ENCODE measurements at regions not wholly inside any gene's neighbourhood (a gene's known extent, or its start where the extent isn't known, plus 50 kb on each side); places are given as distances from the start of the nearest gene placed in this dataset.

DNA sequence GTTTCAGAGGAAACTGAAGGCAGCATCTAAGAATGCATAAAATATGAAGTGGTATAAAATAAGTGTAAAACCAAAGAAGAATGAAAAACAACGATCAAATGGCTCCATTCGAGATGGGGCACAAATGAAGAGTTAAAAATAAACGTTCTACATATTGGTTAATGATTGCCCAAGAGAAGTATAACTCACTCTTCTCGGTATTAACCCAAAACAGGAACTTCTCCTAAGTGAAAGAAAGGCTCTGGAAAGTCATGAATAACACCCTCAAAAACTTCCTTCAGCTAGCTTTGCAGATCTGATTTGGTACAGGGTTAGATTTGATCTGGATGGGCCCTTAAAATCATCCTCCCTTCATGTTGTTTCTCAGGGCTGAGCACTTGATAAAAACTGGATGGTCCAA lies 94.3 kb upstream of the ADO start:
- TF ChIP-seq FOXM1 (IDR thresholded peaks at IDR 0.05; ENCODE audit: borderline replicate concordance) (no peak), L3MBTL2 (conservative IDR thresholded peaks at IDR 0.05) (no peak), SUZ12 (IDR thresholded peaks at IDR 0.05) (no peak), HDGF (IDR thresholded peaks at IDR 0.05; ENCODE audit: borderline replicate concordance) (no peak), FOXA1 (IDR thresholded peaks at IDR 0.05) (no peak), ELF4 (IDR thresholded peaks at IDR 0.05) (no peak), ARNT (IDR thresholded peaks at IDR 0.05) (no peak), ZNF384 (IDR thresholded peaks at IDR 0.05) (no peak), NFRKB (IDR thresholded peaks at IDR 0.05) (no peak), LEF1 (IDR thresholded peaks at IDR 0.05; ENCODE audit: borderline replicate concordance) (no peak), CTBP1 (IDR thresholded peaks at IDR 0.05; ENCODE audit: borderline replicate concordance) (no peak), SP1 (IDR thresholded peaks at IDR 0.05) (no peak), TARDBP (IDR thresholded peaks at IDR 0.05) (no peak), FOXK2 (IDR thresholded peaks at IDR 0.05) (no peak), BHLHE40 (IDR thresholded peaks at IDR 0.05; ENCODE audit: borderline replicate concordance) (no peak)
- TF ChIP-seq, protein P1, sequence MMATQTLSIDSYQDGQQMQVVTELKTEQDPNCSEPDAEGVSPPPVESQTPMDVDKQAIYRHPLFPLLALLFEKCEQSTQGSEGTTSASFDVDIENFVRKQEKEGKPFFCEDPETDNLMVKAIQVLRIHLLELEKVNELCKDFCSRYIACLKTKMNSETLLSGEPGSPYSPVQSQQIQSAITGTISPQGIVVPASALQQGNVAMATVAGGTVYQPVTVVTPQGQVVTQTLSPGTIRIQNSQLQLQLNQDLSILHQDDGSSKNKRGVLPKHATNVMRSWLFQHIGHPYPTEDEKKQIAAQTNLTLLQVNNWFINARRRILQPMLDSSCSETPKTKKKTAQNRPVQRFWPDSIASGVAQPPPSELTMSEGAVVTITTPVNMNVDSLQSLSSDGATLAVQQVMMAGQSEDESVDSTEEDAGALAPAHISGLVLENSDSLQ (IDR thresholded peaks at IDR 0.05), result no peak
- CTCF ChIA-PET, result no interaction called here
- POLR2A ChIA-PET, result no interaction called here
- no peak for DNase-seq (ENCODE audit: extremely low spot score)

DNA sequence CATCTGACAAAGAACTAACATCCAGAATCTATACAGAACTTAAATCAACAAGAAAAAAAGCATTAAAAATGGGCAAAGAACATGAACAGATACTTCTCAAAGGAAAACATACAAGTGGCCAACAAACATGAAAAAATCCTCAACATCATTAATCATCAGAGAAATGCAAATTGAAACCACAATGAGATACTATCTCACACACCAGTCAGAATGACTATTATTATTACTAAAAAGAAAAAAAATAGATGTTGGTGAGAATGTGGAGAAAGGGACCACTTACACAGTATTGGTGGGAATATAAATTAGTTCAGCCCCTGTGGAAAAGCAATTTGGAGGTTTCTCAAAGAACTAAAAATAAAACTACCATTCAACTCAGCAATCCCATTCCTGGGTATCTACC lies 89.1 kb upstream of the ADO start:
- ChIA-PET CTCF (no interaction called here), POLR2A (no interaction called here)
- TF ChIP-seq FOXA1 (IDR thresholded peaks at IDR 0.05) (no peak), ELF4 (IDR thresholded peaks at IDR 0.05) (no peak), FOXK2 (IDR thresholded peaks at IDR 0.05) (no peak), SUZ12 (IDR thresholded peaks at IDR 0.05) (no peak)
- DNase-seq (ENCODE audit: extremely low spot score), result no peak

DNA sequence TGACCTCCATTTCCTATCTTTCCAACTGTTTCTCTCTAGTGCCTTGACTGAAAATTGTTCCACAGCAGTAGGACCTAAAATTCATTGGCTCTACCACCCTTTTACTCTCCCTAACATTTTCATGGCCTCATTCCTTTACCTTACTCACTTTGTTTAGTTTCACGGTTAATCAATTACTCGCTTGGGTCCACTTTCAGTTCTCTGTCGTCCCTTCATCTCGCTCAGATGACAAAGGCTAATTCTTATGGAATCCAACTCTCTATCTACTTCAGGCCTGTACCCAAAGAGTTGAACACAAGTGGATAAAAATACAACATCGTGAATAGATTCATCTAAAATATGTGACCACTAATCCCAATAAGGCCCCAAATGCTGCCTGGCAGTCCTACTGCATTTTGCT lies 85.9 kb upstream of the ADO start:
- CTCF ChIA-PET, result no interaction called here
- POLR2A ChIA-PET, result no interaction called here
- no peak for DNase-seq (ENCODE audit: extremely low spot score)
- TF ChIP-seq ELF4 (IDR thresholded peaks at IDR 0.05) (no peak), L3MBTL2 (conservative IDR thresholded peaks at IDR 0.05) (no peak), BHLHE40 (IDR thresholded peaks at IDR 0.05; ENCODE audit: borderline replicate concordance) (no peak), LEF1 (IDR thresholded peaks at IDR 0.05; ENCODE audit: borderline replicate concordance) (no peak), HDGF (IDR thresholded peaks at IDR 0.05; ENCODE audit: borderline replicate concordance) (no peak), NFRKB (IDR thresholded peaks at IDR 0.05) (no peak), FOXK2 (IDR thresholded peaks at IDR 0.05) (no peak), FOXM1 (IDR thresholded peaks at IDR 0.05; ENCODE audit: borderline replicate concordance) (no peak), TARDBP (IDR thresholded peaks at IDR 0.05) (no peak), SUZ12 (IDR thresholded peaks at IDR 0.05) (no peak), FOXA1 (IDR thresholded peaks at IDR 0.05) (no peak), CTBP1 (IDR thresholded peaks at IDR 0.05; ENCODE audit: borderline replicate concordance) (no peak), ZNF384 (IDR thresholded peaks at IDR 0.05) (no peak), SP1 (IDR thresholded peaks at IDR 0.05) (no peak), ARNT (IDR thresholded peaks at IDR 0.05) (no peak)
- TF ChIP-seq, protein P1 (IDR thresholded peaks at IDR 0.05), result no peak

DNA sequence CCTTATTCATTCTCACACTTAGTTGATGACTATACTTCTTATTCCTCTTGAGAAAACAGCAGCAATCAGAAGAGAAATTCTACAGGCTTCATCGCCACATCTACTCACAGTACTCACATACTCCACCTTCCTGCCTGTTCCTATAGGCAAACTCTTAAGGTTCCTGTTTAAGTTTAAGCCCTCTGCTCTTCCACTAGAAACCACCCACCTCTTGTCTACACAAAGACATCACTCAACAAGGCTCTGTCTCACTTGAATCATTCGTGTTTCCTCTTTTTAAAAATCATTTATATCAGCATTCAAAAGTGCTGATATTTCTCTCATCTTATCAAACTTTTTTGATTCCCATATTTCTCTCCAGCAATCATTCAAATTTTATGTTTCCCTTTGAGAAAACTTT lies 85.5 kb upstream of the ADO start:
- TF ChIP-seq L3MBTL2 (conservative IDR thresholded peaks at IDR 0.05), result no peak
- TF ChIP-seq CTBP1 (IDR thresholded peaks at IDR 0.05; ENCODE audit: borderline replicate concordance), result no peak
- TF ChIP-seq FOXK2 (IDR thresholded peaks at IDR 0.05), result no peak
- TF ChIP-seq FOXA1 (IDR thresholded peaks at IDR 0.05), result no peak
- no peak for TF ChIP-seq TARDBP (IDR thresholded peaks at IDR 0.05)
- TF ChIP-seq ELF4 (IDR thresholded peaks at IDR 0.05), result no peak
- TF ChIP-seq NFRKB (IDR thresholded peaks at IDR 0.05), result no peak
- no peak for TF ChIP-seq SUZ12 (IDR thresholded peaks at IDR 0.05)
- TF ChIP-seq, protein P1 (IDR thresholded peaks at IDR 0.05), result no peak
- no peak for TF ChIP-seq SP1 (IDR thresholded peaks at IDR 0.05)
- TF ChIP-seq LEF1 (IDR thresholded peaks at IDR 0.05; ENCODE audit: borderline replicate concordance), result no peak
- no peak for TF ChIP-seq HDGF (IDR thresholded peaks at IDR 0.05; ENCODE audit: borderline replicate concordance)
- no peak for TF ChIP-seq BHLHE40 (IDR thresholded peaks at IDR 0.05; ENCODE audit: borderline replicate concordance)
- TF ChIP-seq FOXM1 (IDR thresholded peaks at IDR 0.05; ENCODE audit: borderline replicate concordance), result no peak
- TF ChIP-seq ARNT (IDR thresholded peaks at IDR 0.05), result no peak
- TF ChIP-seq ZNF384 (IDR thresholded peaks at IDR 0.05), result no peak
- DNase-seq (ENCODE audit: extremely low spot score), result no peak
- POLR2A ChIA-PET, result no interaction called here
- CTCF ChIA-PET, result no interaction called here

DNA sequence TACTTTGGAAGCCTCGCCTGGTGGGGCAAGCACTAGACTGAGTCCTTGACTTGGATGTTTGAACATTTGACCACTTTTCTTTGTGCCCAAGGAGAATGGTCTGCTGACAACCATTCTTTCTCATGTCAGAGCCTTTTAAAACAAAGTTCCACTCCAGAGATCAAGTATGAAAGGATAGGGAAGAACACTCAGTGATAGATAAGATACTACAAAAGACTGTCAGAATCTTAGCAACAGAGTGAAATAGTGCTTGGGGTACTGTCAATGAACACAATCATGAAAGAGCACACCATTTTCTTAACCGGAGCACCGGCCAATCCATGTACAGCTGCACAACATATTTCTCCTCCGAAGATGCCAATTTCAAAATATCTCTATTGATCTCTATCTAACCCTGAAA lies 82.8 kb upstream of the ADO start:
- TF ChIP-seq TARDBP (IDR thresholded peaks at IDR 0.05) (no peak), ZNF384 (IDR thresholded peaks at IDR 0.05) (no peak), CTBP1 (IDR thresholded peaks at IDR 0.05; ENCODE audit: borderline replicate concordance) (no peak), SP1 (IDR thresholded peaks at IDR 0.05) (no peak), ELF4 (IDR thresholded peaks at IDR 0.05) (no peak), FOXK2 (IDR thresholded peaks at IDR 0.05) (no peak), FOXA1 (IDR thresholded peaks at IDR 0.05) (no peak), L3MBTL2 (conservative IDR thresholded peaks at IDR 0.05) (no peak)
- no peak for DNase-seq (ENCODE audit: extremely low spot score)
- ChIA-PET CTCF (no interaction called here), POLR2A (no interaction called here)

DNA sequence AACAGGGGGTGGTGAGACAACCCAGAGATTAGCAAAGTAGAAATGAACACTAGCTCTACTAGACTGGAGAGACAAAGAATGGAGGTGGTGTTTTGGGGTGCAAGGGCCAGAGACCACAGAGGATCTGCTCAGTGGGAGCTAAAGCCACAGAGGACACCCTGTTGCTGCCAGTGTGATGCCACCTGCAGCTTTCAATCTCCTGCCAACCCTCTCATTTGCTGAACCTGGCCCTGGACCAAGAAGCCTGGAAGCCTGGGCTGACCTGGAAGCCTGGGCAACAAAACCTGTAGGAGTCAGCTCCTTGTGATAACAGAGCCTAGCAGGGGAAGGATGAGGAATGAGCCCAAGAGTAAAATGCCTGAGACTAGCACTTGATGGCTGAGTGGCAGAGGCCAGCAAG lies 81.1 kb upstream of the ADO start:
- ChIA-PET CTCF (no interaction called here), POLR2A (no interaction called here)
- DNase-seq (ENCODE audit: extremely low spot score), result no peak
- TF ChIP-seq L3MBTL2 (conservative IDR thresholded peaks at IDR 0.05), result no peak
- TF ChIP-seq HDGF (IDR thresholded peaks at IDR 0.05; ENCODE audit: borderline replicate concordance), result no peak
- TF ChIP-seq CTBP1 (IDR thresholded peaks at IDR 0.05; ENCODE audit: borderline replicate concordance), result no peak
- no peak for TF ChIP-seq SUZ12 (IDR thresholded peaks at IDR 0.05)
- TF ChIP-seq TARDBP (IDR thresholded peaks at IDR 0.05), result no peak
- TF ChIP-seq, protein P1 (IDR thresholded peaks at IDR 0.05), result no peak
- no peak for TF ChIP-seq FOXK2 (IDR thresholded peaks at IDR 0.05)
